ENCODE measurements at regions not wholly inside any gene's neighbourhood (a gene's known extent, or its start where the extent isn't known, plus 50 kb on each side); places are given as distances from the start of the nearest gene placed in this dataset.
A peak's percentile ranks its signal among the peaks of the same experiment; 100 is the strongest.
"Not testable (repeated sequence)": the region's sequence is repeated elsewhere in the genome, so short reads cannot be mapped to it uniquely, and the experiment has no call there.

- intact Hi-C loops (cut with DNase I): no loop called here
- Histone ChIP-seq H3K4me3 (ENCODE audit: low read length) (no peak overlapping the region), H3K4me1 (ENCODE audit: control insufficient read depth, insufficient read depth, low read length) (no peaks in the 10 kb centered on the region), H3K27ac (ENCODE audit: low read length) (no peak overlapping the region), H3K27me3 (ENCODE audit: control insufficient read depth, insufficient read depth) (no peaks in the 10 kb centered on the region), H3K9me3 (ENCODE audit: control insufficient read depth, low read length) (no peaks in the 10 kb centered on the region)
- DNase-seq: no peak
- ATAC-seq: no peak
- WGBS: 70% methylated on average over 1 of the region's 1 CpG
These were observed 53.0 kb upstream of the ZNF831 start for GRCh38 chr20:59110607-59111006.

GRCh38 chr20:59105581-59105980 lies 58.0 kb upstream of the ZNF831 start:
- H3K4me1 ChIP-seq (ENCODE audit: control insufficient read depth, insufficient read depth, low read length): no peaks in the 10 kb centered on the region
- H3K9me3 ChIP-seq (ENCODE audit: control insufficient read depth, low read length): no peaks in the 10 kb centered on the region
- H3K4me3 ChIP-seq (ENCODE audit: low read length): no peak overlapping the region
- DNase-seq (no peak), ATAC-seq (no peak)
- H3K27me3 ChIP-seq (ENCODE audit: control insufficient read depth, insufficient read depth): no peaks in the 10 kb centered on the region
- WGBS: 74% methylated on average over 4 of the region's 4 CpGs
- H3K27ac ChIP-seq (ENCODE audit: low read length): no peak overlapping the region
- intact Hi-C loops (cut with DNase I): no loop called here

- WGBS: 74% methylated on average over 2 of the region's 2 CpGs
- DNase-seq (no peak), ATAC-seq (no peak)
- no peaks in the 10 kb centered on the region for H3K9me3 ChIP-seq (ENCODE audit: control insufficient read depth, low read length)
- no peak overlapping the region for H3K4me3 ChIP-seq (ENCODE audit: low read length)
- intact Hi-C loops (cut with DNase I): no loop called here
- H3K27ac ChIP-seq (ENCODE audit: low read length): no peak overlapping the region
- no peaks in the 10 kb centered on the region for H3K4me1 ChIP-seq (ENCODE audit: control insufficient read depth, insufficient read depth, low read length)
- H3K27me3 ChIP-seq (ENCODE audit: control insufficient read depth, insufficient read depth): no peaks in the 10 kb centered on the region
These were observed 58.8 kb upstream of the ZNF831 start for GRCh38 chr20:59104831-59105230.

GRCh38 chr20:59103573-59103972 lies 60.0 kb upstream of the ZNF831 start:
- intact Hi-C loops (cut with DNase I): no loop called here
- Histone ChIP-seq H3K27me3 (ENCODE audit: control insufficient read depth, insufficient read depth) (no peaks in the 10 kb centered on the region), H3K4me3 (ENCODE audit: low read length) (no peak overlapping the region), H3K4me1 (ENCODE audit: control insufficient read depth, insufficient read depth, low read length) (no peaks in the 10 kb centered on the region), H3K9me3 (ENCODE audit: control insufficient read depth, low read length) (no peaks in the 10 kb centered on the region), H3K27ac (ENCODE audit: low read length) (no peak overlapping the region)
- ATAC-seq (no peak), DNase-seq (no peak)
- 29% methylated on average over 1 of the region's 1 CpG for WGBS

GRCh38 chr20:59102841-59103299 lies 60.3 kb upstream of the PRELID3B start:
- WGBS: 64% methylated on average over 4 of the region's 4 CpGs
- ATAC-seq (no peak), DNase-seq (no peak)
- H3K4me1 ChIP-seq (ENCODE audit: control insufficient read depth, insufficient read depth, low read length): no peaks in the 10 kb centered on the region
- H3K27ac ChIP-seq (ENCODE audit: low read length): no peak overlapping the region
- no peaks in the 10 kb centered on the region for H3K9me3 ChIP-seq (ENCODE audit: control insufficient read depth, low read length)
- intact Hi-C loops (cut with DNase I): no loop called here
- H3K27me3 ChIP-seq (ENCODE audit: control insufficient read depth, insufficient read depth): no peaks in the 10 kb centered on the region
- no peak overlapping the region for H3K4me3 ChIP-seq (ENCODE audit: low read length)

GRCh38 chr20:59101961-59102360 lies 59.4 kb upstream of the PRELID3B start:
- Histone ChIP-seq H3K4me3 (ENCODE audit: low read length) (no peak overlapping the region), H3K27me3 (ENCODE audit: control insufficient read depth, insufficient read depth) (no peaks in the 10 kb centered on the region), H3K4me1 (ENCODE audit: control insufficient read depth, insufficient read depth, low read length) (no peaks in the 10 kb centered on the region), H3K27ac (ENCODE audit: low read length) (no peak overlapping the region), H3K9me3 (ENCODE audit: control insufficient read depth, low read length) (no peaks in the 10 kb centered on the region)
- 38% methylated on average over 5 of the region's 5 CpGs for WGBS
- DNase-seq (no peak), ATAC-seq (peak in 1 of 2 donors; percentile 41)
- intact Hi-C loops (cut with DNase I): no loop called here

GRCh38 chr20:59099864-59100263 lies 57.3 kb upstream of the PRELID3B start:
- H3K4me3 ChIP-seq (ENCODE audit: low read length); DNase-seq; H3K27me3 ChIP-seq (ENCODE audit: control insufficient read depth, insufficient read depth); H3K4me1 ChIP-seq (ENCODE audit: control insufficient read depth, insufficient read depth, low read length); H3K9me3 ChIP-seq (ENCODE audit: control insufficient read depth, low read length); ATAC-seq; H3K27ac ChIP-seq (ENCODE audit: low read length): not testable (repeated sequence)
- WGBS: 68% methylated on average over 3 of the region's 3 CpGs
- intact Hi-C loops (cut with DNase I): loop anchor here in 1 of 4 donors (10.0 kb wide), 1 partner anchor 125 kb away; no protein-coding TSS in a partner anchor

GRCh38 chr20:59095140-59095539 lies 52.6 kb upstream of the PRELID3B start:
- no peak overlapping the region for H3K27ac ChIP-seq (ENCODE audit: low read length)
- H3K4me3 ChIP-seq (ENCODE audit: low read length): no peak overlapping the region
- no peak for ATAC-seq
- no peaks in the 10 kb centered on the region for H3K27me3 ChIP-seq (ENCODE audit: control insufficient read depth, insufficient read depth)
- no peaks in the 10 kb centered on the region for H3K4me1 ChIP-seq (ENCODE audit: control insufficient read depth, insufficient read depth, low read length)
- WGBS: 70% methylated on average over 3 of the region's 3 CpGs
- H3K9me3 ChIP-seq (ENCODE audit: control insufficient read depth, low read length): no peaks in the 10 kb centered on the region
- intact Hi-C loops (cut with DNase I): loop anchor here in 1 of 4 donors (10.0 kb wide), 1 partner anchor 130 kb away; no protein-coding TSS in a partner anchor
- DNase-seq: no peak

- WGBS: 93% methylated on average over 8 of the region's 8 CpGs
- Histone ChIP-seq H3K9me3 (ENCODE audit: control insufficient read depth, low read length) (no peaks in the 10 kb centered on the region), H3K27ac (ENCODE audit: low read length) (no peak overlapping the region), H3K4me1 (ENCODE audit: control insufficient read depth, insufficient read depth, low read length) (no peaks in the 10 kb centered on the region), H3K27me3 (ENCODE audit: control insufficient read depth, insufficient read depth) (no peaks in the 10 kb centered on the region), H3K4me3 (ENCODE audit: low read length) (no peak overlapping the region)
- intact Hi-C loops (cut with DNase I): loop anchor here in 1 of 4 donors (10.0 kb wide), 1 partner anchor 130 kb away; no protein-coding TSS in a partner anchor
- DNase-seq (no peak), ATAC-seq (no peak)
These were observed 52.0 kb upstream of the PRELID3B start for GRCh38 chr20:59094576-59094975.

All from right cardiac atrium (tissue), 5 donors.